HTR-8/SVneo (cell line): ENCODE measurements at regions not wholly inside any gene's neighbourhood (a gene's known extent, or its start where the extent isn't known, plus 50 kb on each side); places are given as distances from the start of the nearest gene placed in this dataset.
A peak's percentile ranks its signal among the peaks of the same experiment; 100 is the strongest.
"Not testable (repeated sequence)": the region's sequence is repeated elsewhere in the genome, so short reads cannot be mapped to it uniquely, and the experiment has no call there.

Experiments
- DNase-seq: peaks from one replicate; pipeline ENCODE4 v3.0.0; 2011; ENCODE audit warnings: low spot score, mixed read lengths; ENCODE audit not compliant: insufficient read length
- FAIRE-seq: peaks from 2 replicates; lab custom pipeline; 2011; peaks lifted over from hg19 to GRCh38; lab: Jason Lieb, UNC

DNA sequence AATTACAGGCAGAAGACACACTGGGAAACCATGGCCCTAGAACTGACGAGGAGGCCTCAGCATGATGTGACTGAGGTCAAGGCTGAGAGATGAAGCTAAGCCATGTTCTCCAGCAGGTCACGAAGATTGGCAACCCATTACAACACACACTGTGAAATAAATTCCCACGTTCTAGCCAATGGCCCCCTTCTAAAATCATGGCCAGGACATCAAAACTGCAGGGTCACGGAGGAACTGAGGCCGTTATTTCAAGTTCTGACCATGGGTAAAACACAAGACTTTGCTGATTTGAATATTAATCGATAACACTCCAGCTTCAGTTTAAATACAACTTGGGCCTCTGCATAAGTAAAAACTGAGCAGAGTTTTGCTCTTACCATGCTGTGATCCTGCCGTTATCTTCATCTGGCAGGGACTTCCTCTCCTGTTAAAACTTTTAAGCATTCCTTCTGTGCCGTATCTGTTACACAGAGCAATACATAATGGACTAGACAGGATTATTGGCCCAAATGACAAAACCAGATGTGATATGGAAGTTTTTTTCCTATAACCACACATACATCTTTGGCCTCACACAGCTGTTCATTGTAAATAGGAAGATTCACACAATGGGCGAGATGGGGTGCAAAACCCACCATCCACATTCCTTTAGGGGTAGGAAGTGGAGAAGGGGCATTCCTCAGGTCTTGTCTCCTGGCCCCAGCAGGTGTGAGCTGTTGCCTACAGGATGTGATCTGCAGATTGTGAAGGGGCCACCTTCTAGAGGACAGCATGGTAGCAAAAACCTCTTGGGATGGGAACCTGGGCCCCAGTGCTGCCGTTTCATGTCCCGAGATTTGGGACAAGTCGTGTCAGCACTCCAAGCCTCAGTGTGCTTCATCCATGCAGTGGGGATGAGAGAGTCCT lies 207.4 kb downstream of the OPA1 start:
- DNase-seq (no peak), FAIRE-seq (no peak)

DNA sequence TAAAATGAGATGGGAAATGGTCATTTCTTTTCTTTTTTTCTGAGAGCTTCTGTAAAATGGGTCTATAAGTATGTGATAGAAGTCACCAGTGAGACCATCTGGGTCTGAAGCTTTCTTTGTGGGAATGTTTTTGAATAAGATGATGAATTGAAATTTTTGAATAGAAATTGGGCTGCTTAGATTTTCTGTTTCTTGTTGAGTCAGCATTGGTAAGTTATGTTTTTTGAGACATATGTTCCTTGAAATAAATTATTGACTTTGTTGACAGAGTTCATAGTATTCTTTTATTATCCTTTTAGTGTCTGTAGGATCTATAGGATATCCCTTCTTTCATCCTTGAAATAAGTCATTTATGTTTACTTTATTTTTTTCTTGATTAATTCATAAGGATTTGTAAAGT lies 208.1 kb downstream of the OPA1 start:
- FAIRE-seq (no peak), DNase-seq (no peak)

- FAIRE-seq (no peak), DNase-seq (no peak)
These were observed 210.3 kb downstream of the OPA1 start for GRCh38 chr3:193803288-193803687.

- DNase-seq = peak; percentile 69
- no peak for FAIRE-seq
These were observed 212.4 kb downstream of the OPA1 start for GRCh38 chr3:193805448-193805847.

- FAIRE-seq (no peak), DNase-seq (no peak)
These were observed 215.3 kb downstream of the OPA1 start for GRCh38 chr3:193808317-193808716.

DNA sequence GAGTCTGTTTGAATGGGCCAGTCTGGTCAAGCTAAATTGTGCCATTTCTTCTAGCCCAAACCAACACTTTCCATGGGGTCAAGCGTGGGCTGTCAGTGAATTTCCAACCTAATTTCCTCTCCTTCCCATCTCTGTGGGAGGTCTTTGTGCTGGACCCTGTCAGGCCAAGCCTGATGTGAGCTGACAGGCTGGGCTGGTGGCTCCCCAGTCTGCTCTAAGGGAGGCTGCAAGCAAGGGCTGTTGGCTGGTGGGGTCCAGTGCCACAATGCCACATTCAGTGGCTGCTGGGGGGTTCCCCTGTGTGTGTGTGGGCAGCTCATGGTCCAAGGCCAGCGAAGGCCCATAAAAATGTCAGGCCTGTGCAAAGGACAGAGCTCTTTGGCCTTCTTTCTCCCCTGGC lies 216.1 kb downstream of the OPA1 start:
- FAIRE-seq (no peak), DNase-seq (no peak)

- no peak for FAIRE-seq
- no peak for DNase-seq
These were observed 219.2 kb downstream of the OPA1 start for GRCh38 chr3:193812078-193812725.

- DNase-seq (no peak), FAIRE-seq (no peak)
These were observed 219.9 kb downstream of the OPA1 start for GRCh38 chr3:193812791-193813500.

DNA sequence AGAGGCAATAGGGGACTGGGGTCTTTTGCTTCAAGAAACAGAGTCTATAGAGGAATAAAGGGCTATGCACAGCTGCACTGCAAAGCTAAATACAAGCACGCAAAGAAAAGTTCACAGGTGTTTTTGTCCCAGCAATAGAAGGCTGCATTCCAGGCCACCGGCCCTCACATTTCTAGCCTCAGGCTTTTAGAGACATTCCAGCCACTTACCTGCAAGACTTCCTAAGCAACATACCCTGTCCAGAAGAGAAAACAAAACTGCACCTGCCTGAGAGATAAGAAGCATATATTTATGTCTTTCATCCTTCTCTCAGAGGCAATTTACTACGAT lies 220.5 kb downstream of the OPA1 start:
- FAIRE-seq (no peak), DNase-seq (no peak)

DNA sequence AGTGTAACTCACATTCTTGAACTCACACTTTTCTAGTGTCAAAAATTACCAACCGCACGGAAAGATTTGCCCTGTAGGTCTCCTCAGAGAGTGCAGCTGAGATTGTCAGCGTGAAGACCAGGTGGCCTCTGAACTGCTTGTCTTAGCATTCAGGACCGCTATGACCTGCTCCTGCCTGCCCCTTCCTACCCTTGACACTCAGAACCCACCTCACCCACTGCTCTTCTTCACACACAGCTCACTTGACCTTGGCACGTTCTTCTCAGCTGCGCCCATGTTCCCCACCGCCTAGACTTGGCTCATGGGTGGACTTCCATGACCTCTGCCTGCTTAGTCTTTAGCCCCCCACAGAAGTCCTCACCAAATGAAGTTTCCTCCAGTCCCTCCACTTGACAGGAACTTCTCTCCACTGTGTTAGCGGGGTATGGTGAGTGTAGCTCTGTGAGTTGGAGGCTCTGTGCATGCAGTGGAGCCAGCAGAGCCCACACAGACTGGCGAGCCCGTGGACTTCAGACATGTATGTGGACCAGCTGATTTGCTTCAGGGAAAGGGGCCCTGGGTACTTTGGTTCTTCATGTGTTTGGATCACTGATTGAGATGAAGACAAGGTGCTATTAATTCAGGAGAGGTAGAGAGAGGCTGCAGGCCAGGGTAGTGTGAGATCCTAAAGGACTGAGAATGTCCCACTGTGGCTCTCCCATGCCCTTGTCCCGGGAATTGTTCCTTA lies 221.3 kb downstream of the OPA1 start:
- FAIRE-seq (no peak), DNase-seq (no peak)

DNA sequence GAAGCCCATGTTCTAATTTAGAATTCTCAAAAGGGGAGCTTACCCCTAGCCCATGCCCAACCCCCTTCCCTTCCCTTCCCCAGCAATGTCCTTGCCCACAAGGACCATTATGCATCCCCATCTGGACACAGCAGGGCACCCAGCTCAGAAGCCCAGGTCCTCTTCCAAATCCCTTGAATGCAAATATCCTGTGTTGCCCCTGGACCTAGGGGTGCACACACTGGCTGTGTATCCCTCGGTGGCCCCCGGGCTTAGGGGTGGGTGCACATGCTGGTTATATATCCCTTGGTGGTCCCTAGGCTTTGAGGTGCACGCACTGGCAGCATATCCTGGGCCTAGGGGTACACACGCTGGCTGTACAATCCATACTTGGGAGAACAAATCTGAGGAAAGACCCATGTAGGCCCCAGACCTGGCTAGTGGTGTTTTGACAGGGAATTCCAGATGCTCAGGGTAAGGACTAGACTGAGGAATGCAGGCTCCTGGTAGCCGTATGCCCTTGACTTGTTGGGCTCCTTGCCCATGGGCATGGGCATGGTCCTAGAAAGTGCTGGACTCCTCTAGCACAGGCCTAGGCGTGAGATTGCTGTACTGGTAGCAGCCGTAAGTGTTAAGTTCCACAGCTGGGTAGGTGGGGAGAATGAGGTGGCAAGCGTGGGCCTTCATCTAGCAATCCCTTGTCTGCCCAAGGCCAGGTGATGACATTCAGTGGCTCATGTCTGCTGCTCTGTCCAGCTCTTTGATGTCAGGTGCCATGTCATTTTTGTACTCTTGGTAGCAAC lies 222.4 kb downstream of the OPA1 start:
- no peak for DNase-seq
- no peak for FAIRE-seq

- DNase-seq (no peak), FAIRE-seq (no peak)
These were observed 223.0 kb downstream of the OPA1 start for GRCh38 chr3:193816028-193816395.

GRCh38 chr3:193816656-193817311 lies 223.8 kb downstream of the OPA1 start:
- DNase-seq = no peak
- FAIRE-seq = no peak

DNA sequence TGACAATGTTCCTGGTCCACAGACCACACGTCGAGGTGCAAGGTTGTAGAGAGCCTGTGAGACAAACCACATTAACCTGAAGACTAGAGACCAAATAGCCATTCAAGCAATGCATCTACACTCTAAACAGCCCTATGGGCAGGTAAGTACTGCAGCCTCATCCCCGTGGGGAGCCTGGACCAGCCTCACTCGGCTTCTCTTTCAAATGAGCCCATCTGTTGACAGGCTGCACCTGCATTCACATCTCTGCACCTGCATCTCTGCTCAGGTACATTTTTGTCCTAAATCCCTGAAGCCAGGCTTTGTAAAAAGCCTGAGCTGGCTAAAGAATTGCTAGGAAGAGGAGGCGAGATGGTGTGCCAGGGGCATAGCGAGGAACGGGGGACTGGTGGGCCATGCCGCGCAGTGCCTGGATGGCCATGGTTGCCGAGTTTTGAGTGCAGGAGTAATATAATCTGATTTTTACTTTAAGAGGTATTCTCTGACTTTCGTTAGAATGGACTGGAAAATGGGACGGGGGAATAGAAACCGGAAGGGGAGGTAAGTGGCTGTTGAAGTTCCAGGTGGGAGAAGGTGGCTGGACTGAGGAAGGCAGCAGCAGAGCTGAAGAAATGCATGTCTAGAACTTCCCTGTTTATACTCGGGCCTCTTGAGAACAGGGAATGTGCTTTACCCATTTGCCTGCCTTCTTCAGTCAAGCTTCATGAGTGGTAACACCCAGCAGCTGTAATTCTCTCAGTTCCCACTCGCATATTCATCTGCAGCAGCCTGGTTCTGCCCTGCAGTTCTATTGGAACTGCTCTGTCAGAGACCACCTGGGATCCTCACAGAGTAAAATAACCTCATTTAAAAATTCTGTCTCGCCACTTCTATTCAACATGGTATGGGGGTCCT lies 226.4 kb downstream of the OPA1 start:
- no peak for FAIRE-seq
- no peak for DNase-seq

- no peak for FAIRE-seq
- DNase-seq = no peak
These were observed 228.2 kb downstream of the OPA1 start for GRCh38 chr3:193821151-193821668.

DNA sequence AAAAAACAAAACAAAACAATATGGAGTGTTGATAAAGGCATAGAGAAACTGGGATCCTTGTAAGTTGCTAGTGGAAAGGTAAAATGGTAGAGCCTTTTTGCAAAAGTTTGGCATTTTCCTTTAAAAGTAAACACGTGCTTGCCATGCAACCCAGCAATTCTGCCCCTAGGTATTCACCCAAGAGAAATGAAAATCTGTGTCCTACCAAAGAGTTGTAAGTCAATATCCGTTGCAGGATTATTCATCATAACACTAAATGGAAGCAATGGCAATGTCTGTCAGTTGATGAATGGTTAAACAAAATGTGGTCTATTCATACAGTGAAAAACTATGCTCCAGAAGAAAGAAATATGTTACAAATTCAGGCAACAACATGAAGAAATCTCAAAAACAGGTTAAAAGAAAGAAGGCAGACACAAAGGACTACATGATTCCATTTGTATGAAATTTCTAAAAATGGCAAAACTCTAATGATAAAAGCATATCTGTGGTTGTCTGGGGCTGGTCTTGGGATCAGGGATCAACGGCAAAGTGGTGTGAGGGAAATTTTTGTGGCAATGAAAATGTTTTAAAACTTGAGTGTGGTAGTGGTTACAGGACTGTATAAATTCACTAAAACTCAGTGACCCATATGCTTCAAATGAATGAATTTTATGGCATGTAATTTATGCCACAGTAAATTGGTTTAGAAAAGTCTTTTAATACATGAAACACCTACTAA lies 229.6 kb downstream of the OPA1 start:
- FAIRE-seq (no peak), DNase-seq (no peak)

- DNase-seq, FAIRE-seq: not testable (repeated sequence)
These were observed 230.2 kb downstream of the OPA1 start for GRCh38 chr3:193823213-193823605.
